Left cardiac atrium (tissue), 4 donors: ENCODE measurements at regions not wholly inside any gene's neighbourhood (a gene's known extent, or its start where the extent isn't known, plus 50 kb on each side); places are given as distances from the start of the nearest gene placed in this dataset.
A peak's percentile ranks its signal among the peaks of the same experiment; 100 is the strongest.

Source experiments
- ATAC-seq, 2 donors: fragments of 200-7000 bp; cut with Tn5 transposase; one replicate each; pipeline ENCODE4 v1.9.1; 2020; ENCODE audit warnings: mild to moderate bottlenecking in 2 of 2, moderate library complexity in 2 of 2
- DNase-seq: peaks from one replicate; pipeline ENCODE4 v3.0.0-alpha.2; 2020
- intact Hi-C, 2 donors: fragments of 100-400 bp; cut with DNase I; formaldehyde crosslinking; loops; one replicate each; pipeline versions ENCODE4 v1.14.1 to v1.15.1; 2022 to 2023
- donor health status: DM: no; HTN: yes; CAD: no.
- donor health status: DM: no; HTN: yes; CAD: no; lungs with severe emphysema.
- donor health status: DM: yes; HTN: yes; CAD: no.
- donor health status: Dilated cardiomyopathy.

DNA sequence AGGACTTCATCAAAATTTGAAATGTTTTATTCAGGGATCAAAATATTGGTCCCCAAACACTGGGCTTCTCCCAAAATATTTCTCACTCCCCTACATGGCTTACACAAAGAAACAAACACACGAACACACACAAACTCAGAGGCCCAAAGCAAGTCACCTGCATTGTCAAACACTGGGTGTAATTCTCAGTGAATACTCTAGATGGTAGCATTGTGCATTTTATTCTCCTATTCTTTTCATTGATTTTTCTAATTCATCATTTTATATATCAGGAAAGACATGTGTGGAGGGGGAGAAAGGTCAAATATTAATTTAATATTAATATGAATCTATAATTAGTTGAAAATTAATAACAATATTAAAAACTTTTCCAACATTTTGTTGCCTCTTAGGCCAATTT, 72.3 kb upstream of the TNMD start:
- no peak for ATAC-seq
- intact Hi-C loops: no loop called here
- no peak for DNase-seq

GRCh38 chrX:100494646-100495370, 84.7 kb upstream of the PCDH19 start:
- ATAC-seq: no peak
- DNase-seq: no peak
- intact Hi-C loops: no loop called here

GRCh38 chrX:100491174-100491573, 81.1 kb upstream of the PCDH19 start:
- ATAC-seq: no peak
- DNase-seq: no peak
- intact Hi-C loops: no loop called here

- no peak for DNase-seq
- ATAC-seq: no peak
- intact Hi-C loops: no loop called here
These were observed 77.7 kb upstream of the PCDH19 start for GRCh38 chrX:100487795-100488194.

- intact Hi-C loops: no loop called here
- ATAC-seq (no peak), DNase-seq (no peak)
These were observed 74.9 kb upstream of the PCDH19 start for GRCh38 chrX:100484971-100485370.

DNA sequence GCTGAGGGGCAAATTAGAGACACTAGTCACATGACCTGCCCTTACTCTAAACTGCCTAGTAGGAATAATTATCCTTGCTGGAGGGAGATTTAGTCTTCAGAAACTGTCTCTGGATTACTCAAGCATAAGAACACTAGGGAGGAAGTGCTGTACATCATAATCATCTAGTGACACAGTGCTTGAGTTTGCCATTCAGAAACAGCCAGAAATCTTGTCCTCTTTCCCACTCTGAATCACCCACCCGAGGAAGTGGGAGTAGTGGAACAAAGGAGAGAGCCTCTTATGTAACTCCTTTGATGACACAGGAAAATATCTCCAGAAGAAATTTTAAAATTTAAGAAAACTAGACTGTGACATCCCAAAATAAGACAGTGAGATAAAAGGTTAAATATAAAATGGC, 69.3 kb upstream of the PCDH19 start:
- intact Hi-C loops: no loop called here
- ATAC-seq (no peak), DNase-seq (no peak)

DNA sequence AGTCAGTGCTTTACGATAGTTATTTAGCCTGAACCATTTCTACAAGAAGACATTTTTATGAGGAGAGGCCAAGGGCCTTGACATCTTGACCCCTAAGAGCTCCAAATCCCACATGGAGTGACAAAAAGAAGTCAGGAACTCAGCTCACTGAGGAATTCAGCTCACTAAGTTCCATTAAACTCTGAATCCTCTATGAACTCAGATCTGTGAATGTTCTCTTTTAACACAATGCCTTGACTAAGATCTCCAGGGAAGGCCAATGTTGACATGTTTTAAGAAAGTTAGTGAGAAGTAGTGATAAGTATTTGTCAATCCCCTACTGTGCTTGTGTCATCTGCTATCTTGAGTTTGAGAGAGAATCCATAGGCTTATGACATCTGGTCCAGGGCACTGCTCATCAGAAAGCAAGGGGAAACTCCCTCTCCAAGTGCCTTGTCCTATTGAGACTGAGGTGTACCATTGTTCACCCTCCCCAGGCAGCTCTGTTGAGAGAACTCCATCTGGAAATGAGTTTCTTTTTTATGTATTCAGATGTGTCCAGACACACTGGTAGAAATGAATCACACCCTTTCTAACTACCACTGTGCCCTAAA, 68.7 kb upstream of the PCDH19 start:
- ATAC-seq: no peak
- DNase-seq: no peak
- intact Hi-C loops: no loop called here

DNA sequence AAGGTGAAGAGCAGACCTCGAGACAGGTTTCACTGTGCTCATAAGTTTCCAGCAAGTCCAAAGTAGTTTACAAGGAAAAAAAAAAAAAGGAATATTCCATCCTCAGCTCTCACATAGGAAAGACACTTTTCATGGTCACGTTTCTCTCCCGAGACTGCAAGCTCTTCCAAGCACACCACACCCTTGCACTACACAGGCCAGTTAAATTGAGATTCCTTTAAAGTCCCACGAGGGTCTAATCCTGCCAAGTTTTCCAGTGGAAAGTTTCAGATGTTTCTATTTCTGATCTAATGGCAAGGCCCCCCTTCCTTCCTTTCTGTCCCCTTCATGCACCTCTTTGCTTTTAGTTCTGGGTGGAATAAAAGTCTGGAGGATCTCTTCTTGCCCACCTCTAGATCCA, 67.9 kb upstream of the PCDH19 start:
- DNase-seq (no peak), ATAC-seq (peak; percentile 32 to 59)
- intact Hi-C loops: no loop called here

DNA sequence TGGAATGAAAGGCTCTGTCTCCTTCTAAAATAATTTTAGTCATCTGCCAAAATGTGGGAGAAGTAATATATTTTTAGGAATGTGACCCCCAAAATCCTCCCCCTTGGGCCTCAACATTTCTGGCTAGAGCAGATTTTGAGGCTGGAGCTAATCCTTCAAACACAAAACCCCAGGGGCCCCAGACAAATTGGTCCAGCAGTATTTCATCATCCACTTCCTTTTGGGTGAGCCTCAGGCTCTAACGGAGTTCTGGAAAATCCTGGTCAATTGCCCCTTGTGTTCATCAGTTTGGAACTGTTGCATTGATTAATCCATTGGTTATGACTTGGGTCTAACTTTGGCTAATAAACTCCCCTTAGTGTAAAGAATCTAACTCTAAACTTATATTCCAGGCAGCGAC, 67.4 kb upstream of the PCDH19 start:
- intact Hi-C loops: no loop called here
- ATAC-seq: no peak
- no peak for DNase-seq
